ENCODE measurements at regions not wholly inside any gene's neighbourhood (a gene's known extent, or its start where the extent isn't known, plus 50 kb on each side); places are given as distances from the start of the nearest gene placed in this dataset.

GRCh38 chr6:15981956-15982355, 146.9 kb upstream of the MYLIP start:
- Histone ChIP-seq H2AK5ac (ENCODE audit: insufficient read length, low read length) (no peak overlapping the region), H4K5ac (ENCODE audit: insufficient read length, low read depth, low read length) (no peak overlapping the region), H3K79me1 (ENCODE audit: insufficient read depth, low read depth, low read length, poor library complexity, severe bottlenecking) (no peaks in the 10 kb centered on the region), H3K23me2 (ENCODE audit: insufficient read length, low read depth, low read length, poor library complexity, severe bottlenecking) (no peaks in the 10 kb centered on the region), H4K20me1 (ENCODE audit: control insufficient read depth, insufficient read depth, insufficient read length) (no peaks in the 10 kb centered on the region), H2BK20ac (ENCODE audit: low read depth, low read length, poor library complexity, severe bottlenecking) (no peak overlapping the region), H2AFZ (ENCODE audit: low read length) (no peak overlapping the region), H2BK12ac (ENCODE audit: insufficient read length, low read depth, low read length) (no peak overlapping the region), H3T11ph (ENCODE audit: low read length) (no peak overlapping the region), H3K9me3 (ENCODE audit: control insufficient read depth, low read depth, low read length) (no peaks in the 10 kb centered on the region), H2BK15ac (ENCODE audit: low read depth, low read length) (no peak overlapping the region), H3K4ac (ENCODE audit: low read depth, low read length) (no peak overlapping the region), H4K8ac (replicated peaks; ENCODE audit: insufficient read length, low read depth, low read length) (no peak overlapping the region), H3K9ac (ENCODE audit: extremely low read depth, insufficient read length, low read length) (no peak overlapping the region), H4K91ac (ENCODE audit: insufficient read length, low read depth, low read length) (no peak overlapping the region), H3K27me3 (ENCODE audit: insufficient read depth, low read length) (no peaks in the 10 kb centered on the region), H3K4me2 (ENCODE audit: insufficient read depth, insufficient read length, low read length) (no peak overlapping the region), H3K27ac (ENCODE audit: insufficient read length, low read depth, low read length) (no peak overlapping the region), H2BK120ac (ENCODE audit: low read depth, low read length, poor library complexity, severe bottlenecking) (no peak overlapping the region), H3K23ac (ENCODE audit: insufficient read length, low read depth, low read length) (no peak overlapping the region), H3K4me1 (ENCODE audit: insufficient read depth, low read length) (no peaks in the 10 kb centered on the region), H3K18ac (ENCODE audit: insufficient read length, low read depth, low read length) (no peak overlapping the region), H3K56ac (ENCODE audit: insufficient read length, low read depth, low read length) (no peak overlapping the region), H2BK5ac (ENCODE audit: insufficient read length, low read length) (no peak overlapping the region), H3K79me2 (ENCODE audit: insufficient read depth, low read length) (no peaks in the 10 kb centered on the region), H3K14ac (ENCODE audit: insufficient read depth, low read length) (no peak overlapping the region)
- no peaks in the 10 kb centered on the region for H3K36me3 Mint-ChIP-seq (ENCODE audit: insufficient read depth in 1 of 3, low read depth in 3 of 3)
- DNase-seq = no peak
- no peak overlapping the region for H3K4me3 Mint-ChIP-seq
- H3K27ac Mint-ChIP-seq = no peak overlapping the region; a peak in 1 of 7 replicates
- no peaks in the 10 kb centered on the region; the same call in 1 of the 2 replicates for H3K27me3 Mint-ChIP-seq (ENCODE audit: low read depth)
- no peaks in the 10 kb centered on the region; a peak in 2 of 5 replicates for H3K9me3 Mint-ChIP-seq
- no peak for TF ChIP-seq CTCF (conservative IDR thresholded peaks at IDR 0.05)
- no CpG with 5 or more reads among the region's 9 CpGs for WGBS (ENCODE audit: extremely low coverage, insufficient read length, low lambda C conversion rate)
- H3K4me1 Mint-ChIP-seq = peaks cover 6 to 7% of the 10 kb centered on the region in 2 experiments
